ENCODE measurements at regions not wholly inside any gene's neighbourhood (a gene's known extent, or its start where the extent isn't known, plus 50 kb on each side); places are given as distances from the start of the nearest gene placed in this dataset.

GRCh38 chr14:40727107-40727506 is 879.6 kb upstream of the LRFN5 start:
- Mint-ChIP-seq H3K4me3 (no peak overlapping the region), H3K27me3 (no peaks in the 10 kb centered on the region), H3K4me1 (no peaks in the 10 kb centered on the region), H3K36me3 (no peaks in the 10 kb centered on the region), H3K27ac (no peak overlapping the region), H3K9me3 (peaks cover 13 to 34% (median 16%) of the 10 kb centered on the region in 3 donors)
- Histone ChIP-seq H3K36me3 (ENCODE audit: control insufficient read depth in 2 of 2, extremely low read depth in 1 of 2, insufficient read depth in 1 of 2, low read length in 1 of 2) (no peaks in the 10 kb centered on the region), H3K4me1 (ENCODE audit: control insufficient read depth in 1 of 2, extremely low read depth in 1 of 2, insufficient read depth in 2 of 2, low read length in 2 of 2) (no peaks in the 10 kb centered on the region), H3K4me3 (ENCODE audit: control insufficient read depth in 1 of 2, extremely low read depth in 1 of 2, low read length in 1 of 2) (no peak overlapping the region), H3K9me3 (no peaks in the 10 kb centered on the region), H3K27me3 (replicated peaks in 1 of 2; ENCODE audit: control insufficient read depth in 2 of 2, extremely low read depth in 1 of 2, insufficient read depth in 2 of 2, low read length in 1 of 2) (no peaks in the 10 kb centered on the region), H3K27ac (ENCODE audit: low read length) (no peak overlapping the region)
- WGBS (ENCODE audit: insufficient coverage), result no CpG with 5 or more reads among the region's 2 CpGs
- DNase-seq (no peak), ATAC-seq (replicated peaks in 1 of 4) (no peak)
- ChIA-PET POLR2A (no interaction called here), CTCF (no interaction called here)

- Histone ChIP-seq H3K27ac (ENCODE audit: low read length) (no peak overlapping the region), H3K9me3 (no peaks in the 10 kb centered on the region), H3K4me1 (ENCODE audit: control insufficient read depth in 1 of 2, extremely low read depth in 1 of 2, insufficient read depth in 2 of 2, low read length in 2 of 2) (no peaks in the 10 kb centered on the region), H3K36me3 (ENCODE audit: control insufficient read depth in 2 of 2, extremely low read depth in 1 of 2, insufficient read depth in 1 of 2, low read length in 1 of 2) (no peaks in the 10 kb centered on the region), H3K4me3 (ENCODE audit: control insufficient read depth in 1 of 2, extremely low read depth in 1 of 2, low read length in 1 of 2) (no peak overlapping the region), H3K27me3 (replicated peaks in 1 of 2; ENCODE audit: control insufficient read depth in 2 of 2, extremely low read depth in 1 of 2, insufficient read depth in 2 of 2, low read length in 1 of 2) (no peaks in the 10 kb centered on the region)
- ATAC-seq (replicated peaks in 1 of 4) (no peak), DNase-seq (no peak)
- ChIA-PET POLR2A (no interaction called here), CTCF (interaction anchor here in 1 of 2 donors (0.7 kb wide), 1 partner anchor 1339 kb away, joined by 3 read pairs; no protein-coding TSS in a partner anchor)
- H3K27ac Mint-ChIP-seq, result no peak overlapping the region
- H3K27me3 Mint-ChIP-seq, result no peaks in the 10 kb centered on the region
- H3K4me3 Mint-ChIP-seq, result no peak overlapping the region
- no peaks in the 10 kb centered on the region for H3K4me1 Mint-ChIP-seq
- H3K36me3 Mint-ChIP-seq, result no peaks in the 10 kb centered on the region
- peaks cover 13 to 24% (median 21%) of the 10 kb centered on the region in 3 donors for H3K9me3 Mint-ChIP-seq
- 90% methylated on average over 3 of the region's 5 CpGs for WGBS (ENCODE audit: insufficient coverage)
These were observed 893.3 kb upstream of the LRFN5 start for GRCh38 chr14:40713387-40713786.

- Mint-ChIP-seq H3K27ac (no peak overlapping the region), H3K27me3 (no peaks in the 10 kb centered on the region), H3K4me1 (no peaks in the 10 kb centered on the region), H3K36me3 (no peaks in the 10 kb centered on the region), H3K9me3 (peaks cover 0 to 10% (median 10%) of the 10 kb centered on the region in 3 donors), H3K4me3 (no peak overlapping the region)
- ChIA-PET POLR2A (no interaction called here), CTCF (no interaction called here)
- H3K4me1 ChIP-seq (ENCODE audit: control insufficient read depth in 1 of 2, extremely low read depth in 1 of 2, insufficient read depth in 2 of 2, low read length in 2 of 2), result no peaks in the 10 kb centered on the region
- no peak overlapping the region for H3K27ac ChIP-seq (ENCODE audit: low read length)
- ATAC-seq (replicated peaks in 1 of 4), result no peak
- no peaks in the 10 kb centered on the region for H3K9me3 ChIP-seq
- no peak for DNase-seq
- no peak overlapping the region for H3K4me3 ChIP-seq (ENCODE audit: control insufficient read depth in 1 of 2, extremely low read depth in 1 of 2, low read length in 1 of 2)
- no peaks in the 10 kb centered on the region for H3K27me3 ChIP-seq (replicated peaks in 1 of 2; ENCODE audit: control insufficient read depth in 2 of 2, extremely low read depth in 1 of 2, insufficient read depth in 2 of 2, low read length in 1 of 2)
- no CpG with 5 or more reads among the region's 1 CpG for WGBS (ENCODE audit: insufficient coverage)
- no peaks in the 10 kb centered on the region for H3K36me3 ChIP-seq (ENCODE audit: control insufficient read depth in 2 of 2, extremely low read depth in 1 of 2, insufficient read depth in 1 of 2, low read length in 1 of 2)
These were observed 909.4 kb upstream of the LRFN5 start for GRCh38 chr14:40697231-40697630.

- Mint-ChIP-seq H3K27ac (no peak overlapping the region), H3K4me1 (no peaks in the 10 kb centered on the region), H3K36me3 (no peaks in the 10 kb centered on the region), H3K4me3 (no peak overlapping the region), H3K27me3 (no peaks in the 10 kb centered on the region), H3K9me3 (peaks cover 4 to 14% (median 7%) of the 10 kb centered on the region in 3 donors)
- H3K9me3 ChIP-seq, result peaks cover 2% of the 10 kb centered on the region
- H3K27ac ChIP-seq (ENCODE audit: low read length), result no peak overlapping the region
- ATAC-seq (replicated peaks in 1 of 4), result no peak
- no peaks in the 10 kb centered on the region for H3K27me3 ChIP-seq (replicated peaks in 1 of 2; ENCODE audit: control insufficient read depth in 2 of 2, extremely low read depth in 1 of 2, insufficient read depth in 2 of 2, low read length in 1 of 2)
- H3K36me3 ChIP-seq (ENCODE audit: control insufficient read depth in 2 of 2, extremely low read depth in 1 of 2, insufficient read depth in 1 of 2, low read length in 1 of 2), result no peaks in the 10 kb centered on the region
- H3K4me3 ChIP-seq (ENCODE audit: control insufficient read depth in 1 of 2, extremely low read depth in 1 of 2, low read length in 1 of 2), result no peak overlapping the region
- H3K4me1 ChIP-seq (ENCODE audit: control insufficient read depth in 1 of 2, extremely low read depth in 1 of 2, insufficient read depth in 2 of 2, low read length in 2 of 2), result no peaks in the 10 kb centered on the region
- no CpG with 5 or more reads among the region's 3 CpGs for WGBS (ENCODE audit: insufficient coverage)
- no peak for DNase-seq
- ChIA-PET CTCF (no interaction called here), POLR2A (no interaction called here)
These were observed 912.7 kb upstream of the LRFN5 start for GRCh38 chr14:40694023-40694422.

- Histone ChIP-seq H3K36me3 (ENCODE audit: control insufficient read depth in 2 of 2, extremely low read depth in 1 of 2, insufficient read depth in 1 of 2, low read length in 1 of 2) (no peaks in the 10 kb centered on the region), H3K4me3 (ENCODE audit: control insufficient read depth in 1 of 2, extremely low read depth in 1 of 2, low read length in 1 of 2) (no peak overlapping the region), H3K27ac (ENCODE audit: low read length) (no peak overlapping the region), H3K4me1 (ENCODE audit: control insufficient read depth in 1 of 2, extremely low read depth in 1 of 2, insufficient read depth in 2 of 2, low read length in 2 of 2) (no peaks in the 10 kb centered on the region), H3K9me3 (peaks cover 2% of the 10 kb centered on the region), H3K27me3 (replicated peaks in 1 of 2; ENCODE audit: control insufficient read depth in 2 of 2, extremely low read depth in 1 of 2, insufficient read depth in 2 of 2, low read length in 1 of 2) (no peaks in the 10 kb centered on the region)
- Mint-ChIP-seq H3K27me3 (no peaks in the 10 kb centered on the region), H3K36me3 (no peaks in the 10 kb centered on the region), H3K4me3 (no peak overlapping the region), H3K4me1 (no peaks in the 10 kb centered on the region), H3K27ac (no peak overlapping the region), H3K9me3 (peaks cover 4 to 8% (median 7%) of the 10 kb centered on the region in 3 donors)
- ChIA-PET CTCF (no interaction called here), POLR2A (no interaction called here)
- no peak for ATAC-seq (replicated peaks in 1 of 4)
- WGBS (ENCODE audit: insufficient coverage), result no CpG with 5 or more reads among the region's 2 CpGs
- no peak for DNase-seq
These were observed 915.6 kb upstream of the LRFN5 start for GRCh38 chr14:40691066-40691465.

GRCh38 chr14:40685764-40686163 is 920.9 kb upstream of the LRFN5 start:
- no peaks in the 10 kb centered on the region for H3K27me3 Mint-ChIP-seq
- ChIA-PET CTCF (no interaction called here), POLR2A (no interaction called here)
- H3K4me1 ChIP-seq (ENCODE audit: control insufficient read depth in 1 of 2, extremely low read depth in 1 of 2, insufficient read depth in 2 of 2, low read length in 2 of 2), result no peaks in the 10 kb centered on the region
- H3K4me1 Mint-ChIP-seq, result no peaks in the 10 kb centered on the region
- no peaks in the 10 kb centered on the region for H3K27me3 ChIP-seq (replicated peaks in 1 of 2; ENCODE audit: control insufficient read depth in 2 of 2, extremely low read depth in 1 of 2, insufficient read depth in 2 of 2, low read length in 1 of 2)
- no peak overlapping the region for H3K27ac Mint-ChIP-seq
- no peak overlapping the region for H3K4me3 ChIP-seq (ENCODE audit: control insufficient read depth in 1 of 2, extremely low read depth in 1 of 2, low read length in 1 of 2)
- H3K9me3 ChIP-seq, result no peaks in the 10 kb centered on the region
- H3K36me3 Mint-ChIP-seq, result no peaks in the 10 kb centered on the region
- no peak overlapping the region for H3K27ac ChIP-seq (ENCODE audit: low read length)
- ATAC-seq (replicated peaks in 1 of 4), result no peak
- 83% methylated on average over 1 of the region's 1 CpG for WGBS (ENCODE audit: insufficient coverage)
- H3K4me3 Mint-ChIP-seq, result no peak overlapping the region
- peaks cover 0 to 3% (median 0%) of the 10 kb centered on the region in 3 donors for H3K9me3 Mint-ChIP-seq
- H3K36me3 ChIP-seq (ENCODE audit: control insufficient read depth in 2 of 2, extremely low read depth in 1 of 2, insufficient read depth in 1 of 2, low read length in 1 of 2), result no peaks in the 10 kb centered on the region
- DNase-seq, result no peak

- H3K27ac ChIP-seq (ENCODE audit: low read length), result no peak overlapping the region
- no peaks in the 10 kb centered on the region for H3K9me3 ChIP-seq
- H3K27me3 Mint-ChIP-seq, result no peaks in the 10 kb centered on the region
- H3K36me3 ChIP-seq (ENCODE audit: control insufficient read depth in 2 of 2, extremely low read depth in 1 of 2, insufficient read depth in 1 of 2, low read length in 1 of 2), result no peaks in the 10 kb centered on the region
- no peaks in the 10 kb centered on the region for H3K36me3 Mint-ChIP-seq
- H3K9me3 Mint-ChIP-seq, result peaks cover 0 to 6% (median 3%) of the 10 kb centered on the region in 3 donors
- CTCF ChIA-PET, result no interaction called here
- H3K4me1 Mint-ChIP-seq, result no peaks in the 10 kb centered on the region
- no peak overlapping the region for H3K27ac Mint-ChIP-seq
- DNase-seq, result no peak
- WGBS (ENCODE audit: insufficient coverage), result no CpG with 5 or more reads among the region's 1 CpG
- no peaks in the 10 kb centered on the region for H3K27me3 ChIP-seq (replicated peaks in 1 of 2; ENCODE audit: control insufficient read depth in 2 of 2, extremely low read depth in 1 of 2, insufficient read depth in 2 of 2, low read length in 1 of 2)
- no peak for ATAC-seq (replicated peaks in 1 of 4)
- no peak overlapping the region for H3K4me3 Mint-ChIP-seq
- H3K4me1 ChIP-seq (ENCODE audit: control insufficient read depth in 1 of 2, extremely low read depth in 1 of 2, insufficient read depth in 2 of 2, low read length in 2 of 2), result no peaks in the 10 kb centered on the region
- POLR2A ChIA-PET, result no interaction called here
- no peak overlapping the region for H3K4me3 ChIP-seq (ENCODE audit: control insufficient read depth in 1 of 2, extremely low read depth in 1 of 2, low read length in 1 of 2)
These were observed 922.3 kb upstream of the LRFN5 start for GRCh38 chr14:40684328-40684727.
